Heart left ventricle (tissue), 16 donors: ENCODE measurements at regions not wholly inside any gene's neighbourhood (a gene's known extent, or its start where the extent isn't known, plus 50 kb on each side); places are given as distances from the start of the nearest gene placed in this dataset.

Experiments used
- ATAC-seq, 4 donors: fragments of 200-7000 bp; cut with Tn5 transposase; one replicate each; pipeline ENCODE4 v1.9.1; 2020 to 2022; ENCODE audit warnings: moderate library complexity in 4 of 4, mild to moderate bottlenecking in 3 of 4, moderate number of reproducible peaks in 1 of 4
- DNase-seq, 5 donors: peaks; one replicate each; pipeline ENCODE4 v3.0.0-alpha.2; 2020
- H3K27ac ChIP-seq, 12 donors: fragments of 200-600 bp; sonication (generic) in 4 of 12; one replicate each; pipeline versions ENCODE4 v1.5.0 to v1.8.0; 2016 to 2022; ENCODE audit warnings: mild to moderate bottlenecking in 2 of 12
- H3K27me3 ChIP-seq, 9 donors: fragments of 200-600 bp; sonication (generic) in 2 of 9; one replicate each; pipeline versions ENCODE4 v1.5.1 to v1.8.0; 2016 to 2022; ENCODE audit warnings: mild to moderate bottlenecking in 3 of 9
- H3K36me3 ChIP-seq, 9 donors: fragments of 200-600 bp; sonication (generic) in 2 of 9; one replicate each; pipeline versions ENCODE4 v1.5.0 to v1.8.0; 2018 to 2022; ENCODE audit warnings: mild to moderate bottlenecking in 2 of 9
- H3K4me1 ChIP-seq, 12 donors: fragments of 200-600 bp; sonication (generic) in 4 of 12; one replicate each; pipeline versions ENCODE4 v1.5.0 to v1.8.0; 2016 to 2022; ENCODE audit warnings: mild to moderate bottlenecking in 3 of 12
- H3K4me3 ChIP-seq, 12 donors: fragments of 200-600 bp; sonication (generic) in 4 of 12; one replicate each; pipeline versions ENCODE4 v1.5.0 to v1.8.0; 2017 to 2022; ENCODE audit warnings: mild to moderate bottlenecking in 9 of 12, moderate library complexity in 4 of 12
- H3K9me3 ChIP-seq, 12 donors: fragments of 200-600 bp; sonication (generic) in 4 of 12; one replicate each; pipeline versions ENCODE4 v1.5.0 to v1.8.0; 2016 to 2022; ENCODE audit warnings: mild to moderate bottlenecking in 1 of 12
- POLR2A ChIP-seq, 2 donors: fragments of 450-650 bp; IDR thresholded peaks; one replicate each; pipeline ENCODE4 v1.6.1; 2017; ENCODE audit warnings: antibody characterized with exemption in 2 of 2, mild to moderate bottlenecking in 2 of 2, moderate library complexity in 2 of 2
- WGBS, 4 donors: extraction: QIAGEN DNeasy Blood & Tissue Kit in 2 of 4; methylation state at CpG; one replicate each; pipeline versions ENCODE4 v1.1.5 to v1.1.7; 2013 to 2018; 5-methylcytosine and 5-hydroxymethylcytosine counted together
- intact Hi-C, 10 donors: fragments of 100-400 bp; cut with DNase I; formaldehyde crosslinking; loops; one replicate each; pipeline versions ENCODE4 v1.11.1 to v1.14.2; 2022
- TF ChIP-seq, protein P1 (sequence below), 12 donors: fragments of 200-600 bp; sonication (generic) in 4 of 12; IDR thresholded peaks; one replicate each; pipeline versions ENCODE4 v1.5.0 to v1.8.0; 2018 to 2022; ENCODE audit warnings: antibody characterized with exemption in 12 of 12, mild to moderate bottlenecking in 5 of 12
- donor health status: ischemic (EF 13 %, LVEDD 7.1; RV severe dilation, severe dysfunction).
- donor health status: healthy with polysubstance abuse.
- donor health status: DM: no; HTN: yes; CAD: no.
- donor health status: DM: no; HTN: no; CAD: no.
- donor health status: ischemic (EF 25% LVEDD 6.9; RV normal size, moderate dysfunction).
- donor health status: ischemic (EF 25% LVEDD 5.7; RV mildly dilated, moderate dysfunction).
- donor health status: healthy.
- donor health status: DM: yes; HTN: yes; CAD: no.
- donor health status: ischemic (EF 35%, LVEDD 5.7; RV mildly dilated, moderate dysfunction).
- donor health status: nonischemic (EF 11% LVEDD 7.7; RV severe dilation, severe dysfunction).
- donor health status: DM: yes; HTN: yes; CAD: no.
- donor health status: PGD.
- donor health status: ischemic (EF 29% LVEDD 5.4; RV normal size, mild dysfunction).
- donor health status: nonischemic (EF 23%, LVEDD 6.1; RV moderate dilation, normal function).

DNA sequence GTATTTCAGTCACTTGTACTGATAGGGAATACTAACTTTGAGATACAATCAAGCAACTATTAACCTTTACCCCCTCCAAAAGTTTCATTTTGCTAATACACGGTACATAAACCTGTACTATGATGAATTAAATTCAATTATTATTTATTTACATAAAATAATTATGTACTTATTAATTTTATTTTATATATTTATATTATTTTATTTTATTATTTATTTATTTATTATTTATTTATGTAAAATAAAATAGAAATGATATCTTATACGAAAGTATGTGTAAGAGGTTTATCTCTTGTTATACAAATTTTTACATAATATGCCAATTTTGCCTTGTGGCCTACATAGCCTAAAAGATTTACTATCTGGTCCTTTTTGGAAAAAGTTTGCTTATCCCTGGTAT lies 564.3 kb downstream of the SLITRK5 start:
- no peak overlapping the region for H3K4me3 ChIP-seq
- no peak overlapping the region for H3K27ac ChIP-seq
- peaks cover 0 to 9% (median 0%) of the 10 kb centered on the region in 12 donors for H3K9me3 ChIP-seq
- WGBS, 4 donors, result 87 to 90% (median 88%) methylated on average over 2 of the region's 2 CpGs
- TF ChIP-seq, protein P1, sequence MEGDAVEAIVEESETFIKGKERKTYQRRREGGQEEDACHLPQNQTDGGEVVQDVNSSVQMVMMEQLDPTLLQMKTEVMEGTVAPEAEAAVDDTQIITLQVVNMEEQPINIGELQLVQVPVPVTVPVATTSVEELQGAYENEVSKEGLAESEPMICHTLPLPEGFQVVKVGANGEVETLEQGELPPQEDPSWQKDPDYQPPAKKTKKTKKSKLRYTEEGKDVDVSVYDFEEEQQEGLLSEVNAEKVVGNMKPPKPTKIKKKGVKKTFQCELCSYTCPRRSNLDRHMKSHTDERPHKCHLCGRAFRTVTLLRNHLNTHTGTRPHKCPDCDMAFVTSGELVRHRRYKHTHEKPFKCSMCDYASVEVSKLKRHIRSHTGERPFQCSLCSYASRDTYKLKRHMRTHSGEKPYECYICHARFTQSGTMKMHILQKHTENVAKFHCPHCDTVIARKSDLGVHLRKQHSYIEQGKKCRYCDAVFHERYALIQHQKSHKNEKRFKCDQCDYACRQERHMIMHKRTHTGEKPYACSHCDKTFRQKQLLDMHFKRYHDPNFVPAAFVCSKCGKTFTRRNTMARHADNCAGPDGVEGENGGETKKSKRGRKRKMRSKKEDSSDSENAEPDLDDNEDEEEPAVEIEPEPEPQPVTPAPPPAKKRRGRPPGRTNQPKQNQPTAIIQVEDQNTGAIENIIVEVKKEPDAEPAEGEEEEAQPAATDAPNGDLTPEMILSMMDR (IDR thresholded peaks at IDR 0.05), result no peak
- TF ChIP-seq POLR2A (IDR thresholded peaks at IDR 0.05), result no peak
- no peak for ATAC-seq
- H3K27me3 ChIP-seq, result no peaks in the 10 kb centered on the region
- H3K4me1 ChIP-seq, result no peaks in the 10 kb centered on the region
- no peaks in the 10 kb centered on the region for H3K36me3 ChIP-seq
- intact Hi-C loops, result no loop called here
- DNase-seq, result no peak

DNA sequence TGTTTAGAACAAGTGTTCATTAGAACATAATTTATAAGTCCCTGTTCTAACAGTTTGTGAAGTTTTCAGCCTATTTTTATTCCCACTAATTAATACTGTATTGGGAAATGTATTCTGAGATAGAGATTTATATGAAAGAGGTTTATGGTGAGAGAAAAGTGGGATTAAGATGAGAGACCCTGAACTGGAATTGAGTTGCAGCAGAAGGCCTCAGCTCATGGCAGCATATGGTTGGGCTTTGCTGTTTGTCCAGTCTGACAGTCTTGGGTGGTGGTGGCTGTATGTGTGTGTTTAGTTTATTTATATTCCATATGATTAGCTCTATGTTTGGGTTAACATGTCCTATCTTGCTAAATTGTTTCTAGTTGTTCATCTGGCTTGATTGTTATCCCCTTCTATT lies 575.1 kb downstream of the SLITRK5 start:
- Histone ChIP-seq H3K27ac (no peak overlapping the region), H3K27me3 (no peaks in the 10 kb centered on the region), H3K36me3 (no peaks in the 10 kb centered on the region), H3K4me3 (no peak overlapping the region), H3K9me3 (no peaks in the 10 kb centered on the region), H3K4me1 (no peaks in the 10 kb centered on the region)
- no peak for DNase-seq
- intact Hi-C loops, result no loop called here
- TF ChIP-seq, protein P1 (IDR thresholded peaks at IDR 0.05), result no peak
- no peak for TF ChIP-seq POLR2A (IDR thresholded peaks at IDR 0.05)
- no peak for ATAC-seq

DNA sequence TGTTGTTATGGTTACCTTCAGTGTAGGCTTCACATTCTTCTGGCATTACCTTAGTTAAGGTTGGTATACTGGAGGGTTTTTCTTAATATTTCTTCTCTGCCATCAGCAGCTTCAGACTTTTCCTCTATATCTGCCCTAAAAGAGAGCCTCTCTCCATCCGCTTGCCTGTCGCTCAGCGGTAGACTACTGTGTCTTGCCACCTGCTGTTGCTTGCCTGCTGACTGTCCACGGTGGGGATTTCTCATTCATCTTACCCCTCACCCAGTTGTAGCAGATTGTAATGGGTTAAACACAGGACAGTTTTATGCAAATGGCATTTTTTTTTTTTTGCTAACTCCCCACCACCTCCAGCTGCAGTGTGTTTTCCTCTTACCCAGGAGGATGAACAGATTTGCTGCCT lies 577.2 kb downstream of the SLITRK5 start:
- ATAC-seq (no peak), DNase-seq (no peak)
- Histone ChIP-seq H3K4me3 (no peak overlapping the region), H3K27ac (no peak overlapping the region), H3K9me3 (no peaks in the 10 kb centered on the region), H3K36me3 (no peaks in the 10 kb centered on the region), H3K4me1 (no peaks in the 10 kb centered on the region), H3K27me3 (no peaks in the 10 kb centered on the region)
- intact Hi-C loops, result no loop called here
- TF ChIP-seq, protein P1 (IDR thresholded peaks at IDR 0.05), result no peak
- no peak for TF ChIP-seq POLR2A (IDR thresholded peaks at IDR 0.05)
- WGBS, 4 donors, result 46 to 58% (median 54%) methylated on average over 4 of the region's 4 CpGs

DNA sequence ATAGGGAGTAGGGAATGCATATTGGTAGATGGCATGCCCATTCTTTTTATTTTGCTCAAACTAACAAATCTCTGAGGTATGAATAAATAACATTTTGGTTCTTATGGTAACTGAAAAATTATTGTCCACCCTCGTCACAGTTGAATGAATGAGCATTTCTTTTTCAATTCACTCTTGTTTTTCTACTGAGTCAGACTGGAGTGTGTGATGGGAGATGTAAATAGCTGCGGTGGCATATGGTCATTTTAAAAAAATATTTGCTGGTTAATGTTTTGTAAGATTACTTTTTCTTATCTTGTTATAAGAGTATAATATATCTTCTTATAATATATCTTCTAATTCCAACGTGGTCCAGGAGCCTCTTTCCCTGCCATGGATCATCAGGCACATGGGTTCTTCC lies 586.5 kb downstream of the SLITRK5 start:
- intact Hi-C loops, result no loop called here
- DNase-seq (no peak), ATAC-seq (no peak)
- no peak overlapping the region for H3K4me3 ChIP-seq
- H3K27ac ChIP-seq, result no peak overlapping the region
- TF ChIP-seq, protein P1 (IDR thresholded peaks at IDR 0.05), result no peak
- TF ChIP-seq POLR2A (IDR thresholded peaks at IDR 0.05), result no peak
- H3K36me3 ChIP-seq, result no peaks in the 10 kb centered on the region
- WGBS, 4 donors, result 58 to 66% (median 61%) methylated on average over 3 of the region's 3 CpGs
- no peaks in the 10 kb centered on the region for H3K27me3 ChIP-seq
- H3K4me1 ChIP-seq, result no peaks in the 10 kb centered on the region
- no peaks in the 10 kb centered on the region for H3K9me3 ChIP-seq
